ENCODE measurements at regions not wholly inside any gene's neighbourhood (a gene's known extent, or its start where the extent isn't known, plus 50 kb on each side); places are given as distances from the start of the nearest gene placed in this dataset.

DNA sequence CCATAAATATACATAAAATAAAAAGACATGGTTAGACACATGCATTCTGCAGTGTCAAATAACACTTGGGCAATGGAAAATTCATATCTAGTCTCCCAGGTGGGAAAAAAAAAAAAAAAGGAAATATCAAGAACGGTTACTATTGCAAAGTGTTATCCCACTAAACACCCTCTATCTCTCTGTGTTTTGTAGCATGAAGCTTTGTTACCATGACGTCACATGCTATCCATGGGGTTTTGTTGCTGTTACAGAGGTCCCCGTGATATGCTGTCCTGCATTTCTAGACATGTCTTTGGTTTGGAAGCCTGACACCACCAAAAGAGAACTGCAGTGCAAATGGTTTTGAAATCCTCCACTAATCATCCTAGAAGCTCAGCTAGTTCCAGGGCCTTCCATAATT lies 50.7 kb upstream of the TLR3 start:
- Histone ChIP-seq H3K4me3 (no peak overlapping the region), H3K27me3 (replicated peaks; ENCODE audit: insufficient read depth) (no peaks in the 10 kb centered on the region), H3K4me1 (ENCODE audit: control insufficient read depth in 1 of 2, low read depth in 2 of 2) (peaks cover 0 to 9% of the 10 kb centered on the region in 2 donors), H3K9me3 (no peaks in the 10 kb centered on the region), H3K27ac (no peak overlapping the region), H3K36me3 (no peaks in the 10 kb centered on the region)
- ATAC-seq (ENCODE audit: insufficient number of reproducible peaks, low FRiP score, low read depth) (no peak), DNase-seq (ENCODE audit: low spot score) (no peak)
- TF ChIP-seq, protein P1, sequence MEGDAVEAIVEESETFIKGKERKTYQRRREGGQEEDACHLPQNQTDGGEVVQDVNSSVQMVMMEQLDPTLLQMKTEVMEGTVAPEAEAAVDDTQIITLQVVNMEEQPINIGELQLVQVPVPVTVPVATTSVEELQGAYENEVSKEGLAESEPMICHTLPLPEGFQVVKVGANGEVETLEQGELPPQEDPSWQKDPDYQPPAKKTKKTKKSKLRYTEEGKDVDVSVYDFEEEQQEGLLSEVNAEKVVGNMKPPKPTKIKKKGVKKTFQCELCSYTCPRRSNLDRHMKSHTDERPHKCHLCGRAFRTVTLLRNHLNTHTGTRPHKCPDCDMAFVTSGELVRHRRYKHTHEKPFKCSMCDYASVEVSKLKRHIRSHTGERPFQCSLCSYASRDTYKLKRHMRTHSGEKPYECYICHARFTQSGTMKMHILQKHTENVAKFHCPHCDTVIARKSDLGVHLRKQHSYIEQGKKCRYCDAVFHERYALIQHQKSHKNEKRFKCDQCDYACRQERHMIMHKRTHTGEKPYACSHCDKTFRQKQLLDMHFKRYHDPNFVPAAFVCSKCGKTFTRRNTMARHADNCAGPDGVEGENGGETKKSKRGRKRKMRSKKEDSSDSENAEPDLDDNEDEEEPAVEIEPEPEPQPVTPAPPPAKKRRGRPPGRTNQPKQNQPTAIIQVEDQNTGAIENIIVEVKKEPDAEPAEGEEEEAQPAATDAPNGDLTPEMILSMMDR (IDR thresholded peaks at IDR 0.05), result no peak

DNA sequence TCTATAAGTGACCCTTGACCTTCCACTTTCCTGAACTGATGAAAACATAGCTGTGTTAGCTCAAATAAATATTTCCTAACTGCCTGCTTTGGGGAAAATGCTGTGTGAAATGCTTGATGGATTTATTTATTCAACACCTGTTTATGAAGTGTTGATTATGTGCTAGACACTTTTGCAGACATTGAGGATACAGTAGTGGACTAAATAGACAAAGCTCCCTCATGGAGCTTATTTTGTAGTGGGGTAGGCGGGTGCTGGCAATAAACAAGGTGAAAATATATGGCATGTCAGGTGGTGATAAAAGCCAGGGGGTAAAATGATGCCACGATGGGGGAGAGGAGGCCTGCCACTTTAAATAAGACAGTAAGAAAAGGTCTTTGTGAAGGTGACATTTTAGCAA lies 50.2 kb upstream of the TLR3 start:
- DNase-seq (ENCODE audit: low spot score) (no peak), ATAC-seq (ENCODE audit: insufficient number of reproducible peaks, low FRiP score, low read depth) (no peak)
- Histone ChIP-seq H3K4me1 (ENCODE audit: control insufficient read depth in 1 of 2, low read depth in 2 of 2) (peaks cover 0 to 9% of the 10 kb centered on the region in 2 donors), H3K36me3 (no peaks in the 10 kb centered on the region), H3K4me3 (no peak overlapping the region), H3K27ac (no peak overlapping the region), H3K27me3 (replicated peaks; ENCODE audit: insufficient read depth) (no peaks in the 10 kb centered on the region), H3K9me3 (no peaks in the 10 kb centered on the region)
- TF ChIP-seq, protein P1 (IDR thresholded peaks at IDR 0.05), result no peak

Data from thoracic aorta (tissue), 2 donors.